G401 (cell line): ENCODE measurements at regions not wholly inside any gene's neighbourhood (a gene's known extent, or its start where the extent isn't known, plus 50 kb on each side); places are given as distances from the start of the nearest gene placed in this dataset.

Experiments used
- DNase-seq: peaks from one replicate; pipeline ENCODE4 v3.0.0-alpha.2; 2015; ENCODE audit warnings: low spot score
- in situ Hi-C: cut with HindIII; loops from 2 replicates; pipeline ENCODE4 v1.10.0; 2016; ENCODE audit warnings: low sequenced_read_pairs, mixed read lengths

DNA sequence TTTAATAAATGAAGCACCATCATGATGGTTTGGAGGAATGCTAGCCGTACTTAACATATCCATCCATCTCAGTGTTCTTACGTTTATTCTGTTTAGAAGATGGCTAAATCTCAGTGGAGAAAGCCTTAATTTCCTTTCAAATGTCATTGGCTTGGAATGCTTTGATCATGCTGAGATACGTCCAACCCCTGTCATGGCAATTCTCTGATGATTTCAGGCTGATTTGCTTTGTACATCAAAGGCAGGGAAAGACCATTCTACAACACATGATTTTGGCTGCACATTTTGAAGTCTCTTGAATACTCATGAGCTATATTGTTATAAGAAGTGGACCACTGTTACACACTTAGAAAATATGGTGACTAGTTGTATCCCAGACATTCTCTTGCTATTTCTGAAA is 1048.4 kb downstream of the MAT2B start:
- in situ Hi-C loops = no loop called here
- no peak for DNase-seq

DNA sequence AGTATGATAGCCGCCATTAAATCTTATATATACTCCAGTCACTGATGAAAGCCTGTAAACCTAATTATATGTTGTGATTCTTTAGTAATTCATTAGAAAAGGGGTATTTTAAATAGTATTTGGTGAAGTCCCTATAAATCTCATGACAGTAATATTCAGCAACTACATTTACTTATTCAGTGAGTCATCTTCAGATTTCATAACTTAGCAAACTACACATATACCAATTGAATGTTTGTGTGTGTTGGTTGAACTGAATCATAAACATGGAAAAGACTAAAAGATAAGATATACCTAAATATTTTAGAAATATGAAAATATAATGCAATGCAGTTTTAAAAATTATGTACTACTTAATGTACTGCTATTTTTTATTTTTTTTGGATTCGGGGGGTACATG is 1050.4 kb downstream of the MAT2B start:
- no peak for DNase-seq
- in situ Hi-C loops = no loop called here

DNA sequence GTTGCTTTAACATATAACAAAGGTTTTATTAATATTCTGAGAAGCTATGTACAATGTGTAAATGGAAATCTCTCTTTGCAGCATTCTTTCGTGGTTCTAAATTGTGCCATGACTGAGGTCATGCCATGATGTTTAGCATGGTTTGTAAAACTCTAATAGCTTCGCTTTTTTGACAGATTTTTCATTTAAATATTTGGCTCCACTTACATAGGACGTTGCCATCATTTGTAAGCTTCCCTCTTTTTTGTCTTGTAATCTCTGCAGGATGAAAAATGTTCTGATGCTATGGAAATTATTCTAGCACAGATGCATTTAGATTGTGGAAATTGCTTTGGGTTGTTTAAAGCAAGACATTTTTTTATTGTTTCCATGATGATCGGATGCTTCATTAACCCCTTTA is 1054.8 kb downstream of the MAT2B start:
- in situ Hi-C loops = no loop called here
- no peak for DNase-seq

DNA sequence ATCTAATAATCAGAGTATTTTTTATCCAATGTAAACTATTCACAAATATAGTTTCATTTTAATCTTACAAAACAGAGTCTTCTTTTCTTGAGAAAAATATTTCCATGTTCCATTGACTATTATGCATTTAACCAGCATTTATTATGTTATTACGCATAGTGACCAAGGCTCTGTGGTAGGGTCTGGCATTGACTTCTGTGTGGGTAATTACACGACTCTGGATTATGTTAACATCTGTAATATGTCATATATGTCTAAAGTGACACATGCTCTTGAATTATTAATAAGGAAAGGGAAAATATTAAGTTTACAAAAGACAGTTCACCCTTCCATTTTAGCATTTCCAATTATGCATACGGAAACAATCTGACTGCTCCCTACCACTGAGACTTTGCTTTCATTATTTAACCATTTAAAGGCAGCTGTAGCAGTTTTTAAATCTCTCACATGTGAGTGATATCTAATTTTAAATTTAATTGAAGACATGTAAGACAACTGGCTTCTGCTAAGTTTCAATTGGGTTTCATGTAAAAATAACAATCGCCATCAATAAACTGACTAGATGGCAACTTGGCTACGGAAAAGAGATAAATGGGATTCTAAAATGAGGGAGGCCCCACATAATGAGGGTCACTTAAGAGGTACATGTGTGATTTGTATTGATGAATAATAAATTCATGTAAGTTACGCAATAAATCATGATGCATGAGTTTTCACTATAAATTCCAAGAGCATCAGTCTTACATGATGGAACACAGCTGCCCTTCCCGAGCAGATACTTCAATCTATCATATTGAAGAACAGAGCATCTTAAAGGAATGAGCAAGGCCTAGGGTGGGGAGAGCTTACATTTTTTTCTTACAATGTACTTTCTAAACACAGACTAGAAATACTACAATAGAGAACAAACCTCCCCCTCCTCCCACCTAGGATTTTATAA is 1056.8 kb downstream of the MAT2B start:
- DNase-seq = no peak
- in situ Hi-C loops = no loop called here

DNA sequence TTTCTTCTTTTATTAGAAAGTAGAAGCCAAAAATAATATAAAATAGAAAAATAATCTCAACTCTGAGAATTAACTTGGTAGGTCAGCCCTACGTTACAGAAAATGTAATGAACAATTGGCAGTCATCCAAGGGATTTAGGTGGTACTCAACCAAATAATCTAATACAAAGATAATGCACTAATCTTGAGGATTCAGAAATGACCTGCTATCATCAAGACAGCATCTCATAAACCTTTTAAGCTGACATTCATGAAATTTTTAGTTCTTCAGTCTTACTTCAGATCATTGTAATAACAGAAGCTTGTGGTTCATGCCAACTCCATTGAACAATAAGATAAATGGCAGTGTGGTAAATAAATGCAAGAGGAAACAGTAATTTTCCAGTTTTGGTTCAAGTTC is 1058.0 kb downstream of the MAT2B start:
- in situ Hi-C loops = no loop called here
- DNase-seq = no peak

DNA sequence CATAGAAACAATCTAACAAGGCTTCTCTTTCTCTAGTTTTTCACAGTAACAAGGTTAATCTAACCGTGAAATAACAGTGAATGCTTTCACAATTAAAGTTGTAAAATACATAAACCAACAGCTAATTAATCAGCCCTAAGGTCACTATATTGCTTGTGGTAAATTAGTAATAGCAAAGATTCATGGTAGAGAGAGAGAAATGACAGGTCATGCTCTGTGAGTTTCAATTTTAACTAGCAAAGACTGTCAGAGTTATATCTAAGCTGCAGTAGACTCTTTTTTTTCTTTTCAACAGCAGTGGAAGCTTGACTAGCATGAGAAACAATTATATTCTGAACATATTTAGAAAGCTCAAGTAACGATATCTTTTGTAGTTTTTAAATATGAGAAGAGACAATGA is 1068.0 kb downstream of the MAT2B start:
- in situ Hi-C loops = no loop called here
- no peak for DNase-seq

DNA sequence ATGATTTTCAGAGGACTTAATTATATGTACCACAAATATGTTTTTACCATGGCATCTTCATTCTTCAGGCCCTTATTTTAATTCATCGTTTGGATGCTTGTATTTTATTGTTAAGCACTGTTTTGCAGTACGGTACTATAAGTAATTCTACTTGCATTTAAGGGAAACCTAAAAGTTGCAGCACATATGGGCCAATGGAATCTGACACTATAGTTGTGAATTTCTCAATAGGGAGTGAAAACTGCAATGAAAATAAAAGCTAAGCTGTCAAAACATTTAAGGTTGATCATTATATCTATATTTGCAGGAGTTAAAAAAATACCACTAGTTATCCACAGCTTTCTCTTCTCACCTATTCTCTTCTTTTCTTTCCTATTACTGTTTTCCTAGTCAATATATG is 1071.8 kb downstream of the MAT2B start:
- DNase-seq = no peak

DNA sequence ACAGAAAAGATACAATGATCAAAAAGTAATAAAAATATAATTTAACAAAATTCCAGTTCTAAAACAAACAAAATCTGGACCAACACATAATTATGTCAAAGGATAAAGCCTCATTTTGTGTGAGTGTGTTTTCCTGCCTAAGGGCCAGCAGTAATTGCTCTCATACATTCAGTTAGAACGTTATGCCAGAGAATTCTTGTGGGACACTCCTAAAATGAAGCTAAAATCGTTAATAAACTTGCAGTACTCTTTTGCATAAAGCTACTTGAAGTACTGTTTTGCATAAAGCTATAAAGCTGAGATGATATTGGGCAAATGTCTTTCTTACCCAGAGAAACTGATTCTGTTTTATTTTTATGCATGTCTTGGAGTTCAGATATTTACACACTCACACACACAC is 1072.3 kb downstream of the MAT2B start:
- in situ Hi-C loops = no loop called here
- no peak for DNase-seq

More for the DNA sequence above, 1071.8 kb downstream of the MAT2B start:
- in situ Hi-C loops = no loop called here

DNA sequence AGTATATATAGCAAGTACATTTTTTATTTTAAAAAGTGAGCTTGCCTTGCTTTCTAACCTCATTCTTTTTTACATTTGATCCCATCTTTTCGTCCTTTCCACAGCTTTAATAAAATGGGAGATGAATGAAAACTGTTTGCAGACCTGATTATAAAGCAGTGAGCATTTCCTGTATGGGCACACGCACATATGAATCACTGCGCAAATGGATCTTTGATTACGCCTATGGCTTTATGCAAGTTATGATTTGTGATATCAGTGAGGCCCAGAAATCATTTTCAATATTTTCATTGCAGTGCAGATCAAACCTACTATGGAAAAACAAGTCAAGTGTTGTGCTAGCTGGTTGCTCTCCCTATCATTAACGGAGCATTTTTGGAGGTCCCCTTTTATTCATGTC is 1073.0 kb downstream of the MAT2B start:
- DNase-seq = no peak
- in situ Hi-C loops = no loop called here

DNA sequence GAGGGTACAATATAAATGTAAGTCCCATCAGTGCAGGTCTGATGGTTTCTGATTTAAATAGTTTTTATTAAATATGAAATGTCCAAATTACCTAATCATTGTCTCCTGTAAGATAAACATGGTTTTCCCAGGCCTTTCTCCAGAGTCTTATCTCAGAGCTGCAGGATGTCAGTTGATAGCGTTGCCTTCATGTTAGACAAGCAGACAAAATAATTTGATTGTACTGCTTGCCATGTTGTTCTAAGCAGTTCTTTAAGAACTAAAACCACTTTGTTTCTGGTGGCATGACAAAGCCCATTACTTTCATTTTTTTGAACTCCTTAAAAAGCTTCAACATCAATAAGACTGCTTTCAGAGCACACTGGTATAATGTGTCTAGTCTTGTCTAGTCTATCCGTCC is 1073.5 kb downstream of the MAT2B start:
- in situ Hi-C loops = no loop called here
- DNase-seq = no peak

DNA sequence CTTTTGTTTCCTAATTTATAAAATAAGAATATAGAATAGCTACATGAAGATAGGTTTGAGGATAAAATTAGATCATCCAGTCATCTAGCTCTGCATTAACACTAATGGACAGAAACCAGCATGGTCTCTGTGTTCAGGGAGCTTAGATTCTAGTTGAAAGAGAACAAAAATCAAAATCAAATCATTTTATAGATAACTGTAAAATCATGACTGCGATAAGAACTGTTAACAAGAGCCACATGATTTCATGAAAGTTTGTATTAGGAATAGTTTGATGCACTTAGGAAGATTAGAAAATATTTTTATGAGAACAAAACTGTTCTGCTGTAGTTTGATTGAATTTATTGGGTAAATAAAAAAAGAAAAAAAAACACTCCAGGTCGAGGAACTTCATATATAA is 1074.7 kb downstream of the MAT2B start:
- no peak for DNase-seq
- in situ Hi-C loops = no loop called here

DNA sequence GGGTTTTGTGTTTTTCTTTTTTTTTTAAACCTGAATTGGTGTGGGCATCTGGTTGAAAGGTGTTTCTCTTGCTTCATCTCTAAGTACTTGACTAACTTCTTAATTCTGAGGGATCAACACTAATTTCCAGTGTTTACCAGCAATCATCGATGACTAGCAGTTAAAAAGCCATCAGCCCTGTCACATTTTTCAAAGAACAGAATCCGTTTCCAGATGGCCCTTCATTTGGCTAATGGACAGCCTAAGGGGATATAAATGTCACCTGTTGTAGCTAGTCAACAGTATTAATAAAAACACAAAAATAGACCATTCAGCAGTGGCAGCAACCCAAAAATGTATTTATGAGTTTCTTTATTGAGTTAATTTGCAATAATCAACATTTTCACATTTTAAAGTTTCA is 1076.5 kb downstream of the MAT2B start:
- in situ Hi-C loops = no loop called here
- no peak for DNase-seq

DNA sequence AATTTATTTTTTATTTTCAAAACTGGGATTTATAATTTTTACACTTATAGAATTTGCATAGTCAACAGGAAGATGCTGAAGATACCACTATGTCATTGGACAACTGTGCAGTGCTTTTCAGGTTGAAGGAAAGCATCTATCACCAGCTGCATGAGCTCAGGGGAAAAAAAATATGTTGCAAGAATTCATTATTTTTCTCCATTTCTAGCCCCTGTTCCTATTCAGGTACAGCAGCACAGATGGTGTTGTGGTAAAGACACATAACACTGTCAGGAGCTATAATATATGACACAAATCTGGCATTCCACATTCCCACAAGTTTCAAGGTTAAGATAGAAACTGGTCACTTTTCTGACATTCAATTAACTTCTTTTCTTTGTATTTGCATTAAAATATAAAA is 1088.6 kb downstream of the MAT2B start:
- in situ Hi-C loops = no loop called here
- DNase-seq = no peak

DNA sequence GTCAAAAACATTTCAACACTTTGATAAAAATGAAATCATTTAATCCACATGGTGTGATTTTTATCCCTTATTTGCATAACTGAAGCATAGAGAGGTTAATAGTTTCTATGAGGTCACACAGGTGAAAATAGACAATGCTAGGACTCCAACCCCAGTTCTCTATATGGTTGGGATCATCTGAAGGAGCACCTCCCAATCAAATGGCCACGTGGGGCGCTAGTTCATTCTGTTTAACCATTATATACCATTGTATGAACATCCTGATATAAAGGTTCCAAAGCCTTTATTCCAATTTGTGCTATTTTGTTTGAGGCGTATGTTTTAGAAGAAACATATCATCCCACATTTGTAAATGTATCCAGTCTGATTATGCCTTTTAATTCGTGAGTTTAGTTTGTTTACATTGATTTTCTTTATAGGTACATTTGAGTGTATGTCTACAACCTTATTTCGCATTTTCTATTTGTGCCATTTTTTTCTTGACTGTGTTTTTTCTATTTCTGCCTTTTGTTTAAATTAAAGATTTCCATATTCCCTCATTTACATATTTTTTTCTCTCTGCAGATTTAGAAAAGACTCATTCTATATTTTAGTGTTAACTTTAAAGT is 1092.0 kb downstream of the MAT2B start:
- DNase-seq = no peak
- in situ Hi-C loops = no loop called here

DNA sequence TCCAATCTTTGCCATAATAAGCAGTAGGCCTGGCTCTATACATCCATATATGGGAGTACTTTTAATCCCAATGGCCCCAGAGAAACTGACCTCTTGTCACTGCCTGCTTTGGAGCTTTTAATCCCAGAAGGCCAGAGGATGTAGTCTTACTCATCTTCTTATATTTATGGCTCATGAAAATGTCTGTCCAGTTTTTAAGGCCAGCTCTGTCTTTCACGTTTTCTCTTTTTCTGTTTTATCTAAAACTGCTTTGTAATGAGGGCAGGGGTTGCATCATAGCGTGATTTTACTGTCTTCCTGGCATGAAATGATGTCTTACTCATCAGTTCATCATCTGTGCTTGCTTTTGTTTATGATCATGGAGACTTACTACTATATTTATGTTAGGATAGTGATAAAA is 1094.9 kb downstream of the MAT2B start:
- DNase-seq = no peak

DNA sequence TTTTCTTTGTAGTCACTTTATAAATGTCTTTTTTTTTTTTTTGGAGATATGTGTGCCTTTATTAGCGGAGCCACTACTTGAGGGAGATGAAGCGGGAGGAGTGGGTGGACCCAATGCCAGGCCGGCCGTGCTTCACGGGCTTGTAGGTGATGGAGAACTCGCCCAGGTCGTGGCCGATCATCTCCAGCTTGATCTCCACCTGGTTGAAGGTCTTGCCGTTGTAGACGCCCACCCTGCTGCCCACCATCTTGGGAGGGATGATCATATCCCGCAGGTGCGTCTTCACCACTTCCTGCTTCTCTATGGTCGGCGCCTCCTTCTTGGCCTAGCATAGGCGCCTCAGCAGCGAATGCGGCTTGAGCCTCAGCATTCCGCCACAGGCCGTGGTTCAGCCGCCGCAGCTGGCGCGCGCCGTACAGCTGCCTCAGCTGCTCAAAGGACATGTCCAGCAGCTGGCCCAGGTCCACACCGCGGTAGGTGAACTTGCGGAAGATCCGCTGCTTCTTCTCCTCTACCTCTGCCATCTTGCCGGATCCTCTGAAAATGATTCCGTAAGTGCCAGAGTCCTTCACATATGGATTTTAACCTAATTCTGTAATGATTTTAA is 1095.6 kb downstream of the MAT2B start:
- no peak for DNase-seq
- in situ Hi-C loops = no loop called here

More for the DNA sequence above, 1094.9 kb downstream of the MAT2B start:
- in situ Hi-C loops = no loop called here

DNA sequence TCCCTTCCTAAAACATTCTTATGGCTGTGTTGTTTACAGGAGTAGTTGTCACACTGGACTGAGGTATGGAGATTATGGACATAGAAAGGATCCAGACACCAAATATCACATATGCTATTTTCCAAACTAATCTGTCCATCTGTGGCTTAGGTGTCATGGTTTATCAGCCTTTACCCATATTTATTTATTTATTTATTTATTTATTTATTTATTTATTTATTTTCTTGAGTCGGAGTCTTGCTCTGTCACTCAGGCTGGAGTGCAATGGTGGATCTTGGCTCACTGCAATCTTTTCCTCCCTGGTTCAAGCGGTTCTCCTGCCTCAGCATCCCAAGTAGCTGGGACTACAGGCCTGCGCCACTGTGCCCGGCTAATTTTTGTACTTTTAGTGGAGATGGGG is 1103.1 kb downstream of the MAT2B start:
- no peak for DNase-seq

DNA sequence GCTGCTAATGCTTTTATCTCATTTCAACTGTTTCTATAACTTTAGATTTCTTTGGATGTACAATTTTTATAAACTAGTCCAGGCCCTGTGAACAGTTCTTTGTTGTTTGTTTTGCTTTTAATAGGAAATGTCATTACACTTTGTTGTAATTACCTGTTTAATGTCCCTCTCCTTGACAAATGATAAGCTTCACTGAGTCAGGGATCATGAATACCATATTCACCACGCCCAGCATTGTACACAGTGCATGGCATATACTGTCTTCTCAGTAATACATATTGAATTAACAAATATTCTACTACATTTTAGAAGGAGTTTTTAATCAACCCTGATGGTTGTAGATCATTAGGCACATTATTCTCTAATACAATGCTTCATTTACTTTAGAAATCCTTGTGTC is 1105.0 kb downstream of the MAT2B start:
- in situ Hi-C loops = no loop called here
- DNase-seq = no peak

More for the DNA sequence above, 1103.1 kb downstream of the MAT2B start:
- in situ Hi-C loops = no loop called here

DNA sequence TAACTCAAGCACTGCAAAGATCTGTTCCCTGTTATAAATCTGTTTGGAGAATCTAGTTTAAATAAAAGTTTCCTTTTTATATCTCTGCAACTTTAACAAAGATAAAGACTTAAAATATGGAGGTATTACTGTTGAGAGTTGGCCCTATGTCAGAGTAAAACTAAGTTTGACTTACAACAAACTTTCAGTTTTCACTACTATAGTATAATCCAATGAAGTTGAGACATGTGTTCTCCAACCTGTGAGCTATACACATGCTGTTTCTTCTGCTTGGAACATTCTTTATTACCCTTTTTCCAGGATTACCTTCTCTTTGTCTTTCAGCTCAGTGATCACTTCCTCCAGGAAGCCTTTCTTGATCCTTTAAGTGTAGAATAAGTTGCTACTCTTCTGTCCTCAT is 1109.3 kb downstream of the MAT2B start:
- DNase-seq = no peak
- in situ Hi-C loops = no loop called here

DNA sequence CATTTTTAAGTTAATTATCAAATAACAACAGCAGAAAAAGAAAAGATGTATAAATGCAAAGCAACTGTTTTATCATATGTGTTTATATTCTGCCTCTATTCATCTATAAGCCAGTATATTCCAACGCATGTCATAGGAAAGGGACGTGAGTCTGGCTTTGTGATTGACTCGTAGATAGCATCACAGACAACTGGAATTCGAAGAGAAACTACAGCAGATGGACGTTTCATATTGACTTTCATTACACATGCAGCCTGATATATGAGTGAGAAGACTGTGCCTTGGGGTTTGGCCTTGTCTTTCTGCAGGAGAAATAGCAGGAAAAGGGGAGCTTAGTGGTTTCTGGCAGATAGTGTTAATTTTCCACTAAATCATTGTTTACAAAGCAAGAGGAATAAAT is 1111.9 kb downstream of the MAT2B start:
- in situ Hi-C loops = no loop called here
- DNase-seq = no peak
